Peyer's patch (tissue), 4 donors: ENCODE measurements at regions not wholly inside any gene's neighbourhood (a gene's known extent, or its start where the extent isn't known, plus 50 kb on each side); places are given as distances from the start of the nearest gene placed in this dataset.

Source experiments
- CTCF ChIP-seq, 6 experiments: fragments of 450-650 bp in 4 of 6; fragments of 200-600 bp in 2 of 6; sonication (generic) in 1 of 6; IDR thresholded peaks; one replicate each; pipeline ENCODE4 v1.5.1; 2017 to 2019; ENCODE audit warnings: antibody characterized with exemption in 6 of 6, mild to moderate bottlenecking in 3 of 6, moderate library complexity in 1 of 6
- POLR2A ChIP-seq, 2 donors: fragments of 450-650 bp; IDR thresholded peaks; one replicate each; pipeline ENCODE4 v1.5.1; 2017; ENCODE audit warnings: antibody characterized with exemption in 2 of 2, mild to moderate bottlenecking in 2 of 2, moderate library complexity in 2 of 2

DNA sequence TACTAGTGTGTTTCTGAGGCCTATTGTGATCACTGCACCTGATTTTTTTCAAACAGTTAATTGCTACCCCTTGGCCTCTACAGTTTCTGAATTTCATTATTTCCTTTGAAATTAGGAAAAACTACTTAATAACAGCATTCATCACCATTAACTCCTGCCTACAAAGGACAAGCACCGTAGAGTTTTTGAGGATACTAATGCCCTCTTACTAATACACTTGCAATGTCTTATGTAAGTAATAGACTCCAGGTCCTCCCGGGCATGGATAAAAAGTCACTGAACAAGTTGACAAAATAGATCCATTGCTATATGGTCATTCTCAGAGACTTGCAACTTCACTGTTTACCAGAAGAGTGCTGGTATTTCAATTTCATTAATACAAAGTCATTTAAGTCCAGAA is 1172.5 kb downstream of the CDH12 start:
- no peak for TF ChIP-seq CTCF (IDR thresholded peaks at IDR 0.05)
- no peak for TF ChIP-seq POLR2A (IDR thresholded peaks at IDR 0.05)
